ENCODE measurements at regions not wholly inside any gene's neighbourhood (a gene's known extent, or its start where the extent isn't known, plus 50 kb on each side); places are given as distances from the start of the nearest gene placed in this dataset.

DNA sequence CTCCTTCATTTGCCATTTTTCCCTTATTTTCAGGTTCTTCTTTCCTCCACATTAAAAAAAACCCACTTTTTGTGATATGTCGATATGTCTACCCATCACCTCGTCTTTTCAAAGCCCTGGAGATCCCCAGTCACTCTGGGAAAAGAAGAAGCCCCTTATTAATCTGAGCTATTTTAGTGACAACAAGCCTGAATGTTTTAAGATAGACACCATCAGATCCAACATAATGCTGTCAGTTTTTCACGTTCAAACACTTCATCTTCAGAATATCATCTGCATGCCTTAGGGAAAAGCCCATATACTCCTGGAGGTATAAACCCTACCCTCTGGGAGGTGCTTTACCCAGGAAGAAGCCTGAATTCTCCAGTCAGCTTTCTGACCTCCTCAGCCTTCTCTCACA lies 464.0 kb upstream of the CDH4 start:
- TF ChIP-seq POLR2A (IDR thresholded peaks at IDR 0.05; ENCODE audit: low read depth, low read length), result no peak
- no peak for TF ChIP-seq POLR2AphosphoS5 (IDR thresholded peaks at IDR 0.05; ENCODE audit: low read depth, low read length)
- TF ChIP-seq TAF1 (IDR thresholded peaks at IDR 0.05; ENCODE audit: low read depth, low read length), result no peak
- no peak for TF ChIP-seq PAX5 (IDR thresholded peaks at IDR 0.05; ENCODE audit: insufficient read depth, low read length, severe bottlenecking)
- no peak for TF ChIP-seq POU2F2 (IDR thresholded peaks at IDR 0.05; ENCODE audit: low read depth, low read length)

All from GM12891 (cell line).